ENCODE measurements at regions not wholly inside any gene's neighbourhood (a gene's known extent, or its start where the extent isn't known, plus 50 kb on each side); places are given as distances from the start of the nearest gene placed in this dataset.

- no peak for TF ChIP-seq YY1 (IDR thresholded peaks at IDR 0.05; ENCODE audit: insufficient read depth, insufficient read length)
- TF ChIP-seq ZNF274 (IDR thresholded peaks at IDR 0.05; ENCODE audit: low read depth, low read length): no peak
Measured at GRCh38 chrX:508163-508562, 121.5 kb upstream of the PPP2R3B start.

Data from NT2/D1 (cell line).